ENCODE measurements at regions not wholly inside any gene's neighbourhood (a gene's known extent, or its start where the extent isn't known, plus 50 kb on each side); places are given as distances from the start of the nearest gene placed in this dataset.
"Not testable (repeated sequence)": the region's sequence is repeated elsewhere in the genome, so short reads cannot be mapped to it uniquely, and the experiment has no call there.

DNA sequence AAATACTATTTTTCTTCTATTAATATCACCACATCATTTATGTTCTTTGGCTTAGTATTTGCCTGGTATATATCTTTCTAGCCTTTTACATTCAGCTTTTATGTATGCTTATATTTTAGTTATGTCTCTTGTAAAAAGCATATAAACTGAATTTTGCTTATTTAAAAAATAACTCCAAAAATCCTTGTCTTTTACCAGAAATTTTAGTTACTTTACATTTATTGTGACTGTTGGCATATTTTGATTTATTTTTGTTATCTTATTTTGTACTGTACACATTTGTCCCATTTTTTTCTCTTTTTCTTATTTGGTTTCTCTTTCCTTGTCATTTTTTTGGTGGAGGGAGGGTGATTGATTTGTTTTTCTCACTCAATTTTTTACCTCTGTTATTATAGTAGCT lies 169.6 kb downstream of the UACA start:
- TF ChIP-seq, protein P1, sequence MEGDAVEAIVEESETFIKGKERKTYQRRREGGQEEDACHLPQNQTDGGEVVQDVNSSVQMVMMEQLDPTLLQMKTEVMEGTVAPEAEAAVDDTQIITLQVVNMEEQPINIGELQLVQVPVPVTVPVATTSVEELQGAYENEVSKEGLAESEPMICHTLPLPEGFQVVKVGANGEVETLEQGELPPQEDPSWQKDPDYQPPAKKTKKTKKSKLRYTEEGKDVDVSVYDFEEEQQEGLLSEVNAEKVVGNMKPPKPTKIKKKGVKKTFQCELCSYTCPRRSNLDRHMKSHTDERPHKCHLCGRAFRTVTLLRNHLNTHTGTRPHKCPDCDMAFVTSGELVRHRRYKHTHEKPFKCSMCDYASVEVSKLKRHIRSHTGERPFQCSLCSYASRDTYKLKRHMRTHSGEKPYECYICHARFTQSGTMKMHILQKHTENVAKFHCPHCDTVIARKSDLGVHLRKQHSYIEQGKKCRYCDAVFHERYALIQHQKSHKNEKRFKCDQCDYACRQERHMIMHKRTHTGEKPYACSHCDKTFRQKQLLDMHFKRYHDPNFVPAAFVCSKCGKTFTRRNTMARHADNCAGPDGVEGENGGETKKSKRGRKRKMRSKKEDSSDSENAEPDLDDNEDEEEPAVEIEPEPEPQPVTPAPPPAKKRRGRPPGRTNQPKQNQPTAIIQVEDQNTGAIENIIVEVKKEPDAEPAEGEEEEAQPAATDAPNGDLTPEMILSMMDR (IDR thresholded peaks at IDR 0.05; ENCODE audit: unreplicated experiment): no peak
- H3K36me3 Mint-ChIP-seq: peaks cover 15% of the 10 kb centered on the region
- H3K9me3 Mint-ChIP-seq: peaks cover 37% of the 10 kb centered on the region
- no peak for DNase-seq (ENCODE audit: low spot score in 2 of 2, unreplicated experiment in 2 of 2)
- H3K27ac Mint-ChIP-seq: no peak overlapping the region
- H3K27me3 Mint-ChIP-seq (ENCODE audit: low read depth): no peaks in the 10 kb centered on the region
- no peak overlapping the region for H3K4me3 Mint-ChIP-seq
- no peaks in the 10 kb centered on the region for H3K4me1 Mint-ChIP-seq

DNA sequence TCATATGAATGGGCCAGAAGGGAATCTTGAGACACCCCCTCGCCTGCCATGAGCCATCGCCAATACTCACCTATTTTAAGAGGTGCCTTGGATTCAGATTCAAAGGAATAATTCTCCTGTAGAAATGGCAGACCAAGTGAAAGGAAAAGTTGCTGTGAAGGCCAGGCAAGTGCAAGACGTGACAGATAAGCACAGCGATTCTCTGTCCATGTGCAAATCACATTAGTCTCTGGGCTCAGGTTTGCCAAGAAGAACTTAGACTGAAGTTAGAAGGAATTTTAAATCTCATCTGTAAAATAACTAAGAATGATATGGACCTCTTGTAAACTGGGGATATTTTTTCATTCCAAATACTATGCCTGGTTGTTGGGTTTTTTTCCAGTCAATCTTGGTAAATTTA lies 173.6 kb downstream of the UACA start:
- TF ChIP-seq, protein P1 (IDR thresholded peaks at IDR 0.05; ENCODE audit: unreplicated experiment): no peak
- peak in 1 of 2 experiments; percentile 1 for DNase-seq (ENCODE audit: low spot score in 2 of 2, unreplicated experiment in 2 of 2)
- peaks cover 12% of the 10 kb centered on the region for H3K36me3 Mint-ChIP-seq
- H3K9me3 Mint-ChIP-seq: peaks cover 26% of the 10 kb centered on the region
- H3K4me1 Mint-ChIP-seq: peaks cover under 1% of the 10 kb centered on the region
- no peak overlapping the region for H3K4me3 Mint-ChIP-seq
- H3K27ac Mint-ChIP-seq: no peak overlapping the region
- H3K27me3 Mint-ChIP-seq (ENCODE audit: low read depth): peaks cover 3% of the 10 kb centered on the region

DNA sequence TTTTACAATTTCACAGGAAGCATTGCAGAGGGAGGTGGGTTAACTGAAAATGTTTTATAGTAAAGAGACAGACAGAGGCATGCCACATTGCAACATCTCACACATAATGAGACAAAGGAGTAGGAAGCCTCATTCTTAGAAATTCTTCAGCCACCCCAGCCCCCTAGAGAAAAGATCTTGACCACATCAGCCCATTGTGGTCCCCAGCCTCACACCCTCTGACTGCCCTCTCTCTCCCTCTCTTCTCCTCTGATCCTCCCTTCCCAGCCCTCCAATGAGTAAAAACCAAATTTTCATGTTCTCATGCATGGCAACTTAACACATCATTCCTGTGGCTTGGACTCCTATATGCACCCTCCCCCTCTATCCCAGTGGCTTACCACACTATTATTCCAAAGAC lies 174.1 kb downstream of the UACA start:
- Mint-ChIP-seq H3K9me3 (peaks cover 21% of the 10 kb centered on the region), H3K36me3 (peaks cover 9% of the 10 kb centered on the region)

DNA sequence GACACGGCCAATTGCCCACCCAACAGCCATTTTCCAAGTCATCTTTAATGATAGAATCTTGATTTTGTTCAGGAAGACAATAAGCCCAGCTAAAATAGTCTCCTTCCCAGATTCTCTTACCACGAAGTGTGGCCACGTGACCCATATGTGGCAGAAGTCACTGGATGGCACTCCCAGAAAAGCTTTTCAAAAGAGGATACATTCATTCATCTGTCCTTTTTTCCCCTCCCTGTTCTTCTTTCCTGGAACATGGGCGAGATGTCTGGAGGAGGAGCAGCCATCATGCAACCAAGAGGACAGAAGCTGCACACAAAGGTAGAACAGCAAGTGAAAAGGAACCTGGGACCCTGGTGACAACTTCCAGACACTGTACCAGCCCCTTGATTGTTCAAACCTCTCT lies 174.7 kb downstream of the UACA start:
- H3K27me3 Mint-ChIP-seq (ENCODE audit: low read depth): peaks cover 3% of the 10 kb centered on the region
- DNase-seq (ENCODE audit: low spot score in 2 of 2, unreplicated experiment in 2 of 2): no peak
- peaks cover 8% of the 10 kb centered on the region for H3K4me1 Mint-ChIP-seq
- TF ChIP-seq, protein P1 (IDR thresholded peaks at IDR 0.05; ENCODE audit: unreplicated experiment): no peak
- H3K27ac Mint-ChIP-seq: no peak overlapping the region
- no peak overlapping the region for H3K4me3 Mint-ChIP-seq
- H3K36me3 Mint-ChIP-seq: peaks cover 5% of the 10 kb centered on the region
- peaks cover 16% of the 10 kb centered on the region for H3K9me3 Mint-ChIP-seq

More for the DNA sequence above, 174.1 kb downstream of the UACA start:
- H3K4me1 Mint-ChIP-seq: peaks cover 4% of the 10 kb centered on the region
- no peak overlapping the region for H3K4me3 Mint-ChIP-seq
- DNase-seq (ENCODE audit: low spot score in 2 of 2, unreplicated experiment in 2 of 2): no peak
- TF ChIP-seq, protein P1 (IDR thresholded peaks at IDR 0.05; ENCODE audit: unreplicated experiment): no peak
- H3K27me3 Mint-ChIP-seq (ENCODE audit: low read depth): peaks cover 3% of the 10 kb centered on the region
- no peak overlapping the region for H3K27ac Mint-ChIP-seq

DNA sequence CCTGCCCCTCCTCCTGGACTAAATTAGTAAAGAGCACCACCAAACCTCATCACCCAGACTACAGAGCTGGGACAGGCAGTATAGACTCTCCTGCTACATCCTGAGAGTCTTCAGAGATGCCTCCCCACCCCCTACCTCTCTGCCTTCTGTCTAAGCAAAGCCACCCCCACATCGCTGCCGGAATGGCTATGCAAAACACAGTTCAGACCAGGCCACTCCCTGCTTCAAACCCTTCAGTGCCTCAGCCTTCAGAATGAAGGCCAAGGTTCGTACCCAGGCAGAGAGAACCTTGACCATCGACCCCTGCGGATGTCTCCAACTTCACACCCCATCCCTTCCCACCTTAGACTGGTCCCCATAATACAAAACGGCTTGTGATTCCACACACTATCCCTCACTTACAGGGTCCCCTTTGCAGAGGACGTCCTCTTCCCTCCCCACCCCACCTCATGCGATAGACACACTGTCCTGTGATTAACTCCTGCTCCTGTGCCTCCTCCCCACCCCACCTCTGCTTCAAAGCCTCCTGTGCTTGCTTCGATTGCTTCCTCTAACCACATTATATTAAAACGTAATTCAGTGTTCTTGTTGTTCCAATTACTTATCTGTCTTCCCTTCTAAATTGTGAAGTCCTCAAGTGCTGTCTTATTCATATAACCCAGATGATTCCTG lies 175.3 kb downstream of the UACA start:
- TF ChIP-seq, protein P1 (IDR thresholded peaks at IDR 0.05; ENCODE audit: unreplicated experiment): no peak
- peaks cover 12% of the 10 kb centered on the region for H3K9me3 Mint-ChIP-seq
- no peak overlapping the region for H3K4me3 Mint-ChIP-seq
- peak in 1 of 2 experiments; percentile 26 for DNase-seq (ENCODE audit: low spot score in 2 of 2, unreplicated experiment in 2 of 2)
- peaks cover 3% of the 10 kb centered on the region for H3K27me3 Mint-ChIP-seq (ENCODE audit: low read depth)
- peaks cover 3% of the 10 kb centered on the region for H3K36me3 Mint-ChIP-seq
- H3K4me1 Mint-ChIP-seq: peaks cover 8% of the 10 kb centered on the region
- no peak overlapping the region for H3K27ac Mint-ChIP-seq

DNA sequence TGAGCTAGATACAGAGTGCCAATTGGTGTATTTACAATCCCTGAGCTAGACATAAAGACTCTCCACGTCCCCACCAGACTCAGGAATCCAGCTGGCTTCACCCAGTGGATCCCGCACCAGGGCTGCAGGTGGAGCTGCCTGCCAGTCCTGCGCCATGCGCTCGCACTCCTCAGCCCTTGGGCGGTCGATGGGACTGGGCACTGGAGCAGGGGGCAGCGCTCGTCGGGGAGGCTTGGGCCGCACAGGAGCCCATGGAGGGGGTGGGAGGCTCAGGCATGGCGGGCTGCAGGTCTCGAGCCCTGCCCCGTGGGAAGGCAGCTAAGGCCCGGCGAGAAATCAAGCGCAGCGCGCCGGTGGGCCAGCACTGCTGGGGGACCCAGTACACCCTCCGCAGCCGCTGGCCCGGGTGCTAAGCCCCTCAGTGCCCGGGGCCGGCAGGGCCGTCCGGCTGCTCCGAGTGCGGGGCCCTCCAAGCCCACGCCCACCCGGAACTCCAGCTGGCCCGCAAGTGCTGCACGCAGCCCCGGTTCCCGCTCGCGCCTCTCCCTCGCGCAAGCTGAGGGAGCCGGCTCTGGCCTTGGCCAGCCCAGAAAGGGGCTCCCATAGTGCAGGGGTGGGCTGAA lies 176.2 kb downstream of the UACA start:
- not testable (repeated sequence) for H3K4me1 Mint-ChIP-seq; H3K36me3 Mint-ChIP-seq; H3K27ac Mint-ChIP-seq; H3K27me3 Mint-ChIP-seq (ENCODE audit: low read depth); H3K4me3 Mint-ChIP-seq; H3K9me3 Mint-ChIP-seq
- peak in 1 of 2 experiments; percentile 25 for DNase-seq (ENCODE audit: low spot score in 2 of 2, unreplicated experiment in 2 of 2)
